ENCODE measurements at regions not wholly inside any gene's neighbourhood (a gene's known extent, or its start where the extent isn't known, plus 50 kb on each side); places are given as distances from the start of the nearest gene placed in this dataset.

GRCh38 chr9:23229890-23230317 is 596.1 kb downstream of the ELAVL2 start:
- Mint-ChIP-seq H3K36me3 (ENCODE audit: unreplicated experiment) (no peaks in the 10 kb centered on the region), H3K4me1 (ENCODE audit: unreplicated experiment) (no peaks in the 10 kb centered on the region), H3K27ac (ENCODE audit: unreplicated experiment) (no peak overlapping the region), H3K4me3 (ENCODE audit: unreplicated experiment) (no peak overlapping the region), H3K27me3 (ENCODE audit: unreplicated experiment) (no peaks in the 10 kb centered on the region), H3K9me3 (ENCODE audit: unreplicated experiment) (peaks cover 6% of the 10 kb centered on the region)
- TF ChIP-seq CTCF (IDR thresholded peaks at IDR 0.05): no peak
- no peak for DNase-seq (ENCODE audit: extremely low spot score, unreplicated experiment)

- Mint-ChIP-seq H3K27ac (ENCODE audit: unreplicated experiment) (no peak overlapping the region), H3K27me3 (ENCODE audit: unreplicated experiment) (no peaks in the 10 kb centered on the region), H3K4me1 (ENCODE audit: unreplicated experiment) (no peaks in the 10 kb centered on the region), H3K9me3 (ENCODE audit: unreplicated experiment) (no peaks in the 10 kb centered on the region), H3K4me3 (ENCODE audit: unreplicated experiment) (no peak overlapping the region), H3K36me3 (ENCODE audit: unreplicated experiment) (no peaks in the 10 kb centered on the region)
- no peak for DNase-seq (ENCODE audit: extremely low spot score, unreplicated experiment)
- TF ChIP-seq CTCF (IDR thresholded peaks at IDR 0.05): no peak
Observed at GRCh38 chr9:23232831-23233230, 593.2 kb downstream of the ELAVL2 start.

- H3K36me3 Mint-ChIP-seq (ENCODE audit: unreplicated experiment): no peaks in the 10 kb centered on the region
- H3K27ac Mint-ChIP-seq (ENCODE audit: unreplicated experiment): no peak overlapping the region
- H3K9me3 Mint-ChIP-seq (ENCODE audit: unreplicated experiment): no peaks in the 10 kb centered on the region
- DNase-seq (ENCODE audit: extremely low spot score, unreplicated experiment): no peak
- H3K4me1 Mint-ChIP-seq (ENCODE audit: unreplicated experiment): no peaks in the 10 kb centered on the region
- H3K27me3 Mint-ChIP-seq (ENCODE audit: unreplicated experiment): no peaks in the 10 kb centered on the region
- no peak overlapping the region for H3K4me3 Mint-ChIP-seq (ENCODE audit: unreplicated experiment)
- TF ChIP-seq CTCF (IDR thresholded peaks at IDR 0.05): no peak
Observed at GRCh38 chr9:23243523-23243922, 582.5 kb downstream of the ELAVL2 start.

GRCh38 chr9:23245067-23245466 is 581.0 kb downstream of the ELAVL2 start:
- no peaks in the 10 kb centered on the region for H3K9me3 Mint-ChIP-seq (ENCODE audit: unreplicated experiment)
- no peaks in the 10 kb centered on the region for H3K4me1 Mint-ChIP-seq (ENCODE audit: unreplicated experiment)
- no peaks in the 10 kb centered on the region for H3K36me3 Mint-ChIP-seq (ENCODE audit: unreplicated experiment)
- H3K4me3 Mint-ChIP-seq (ENCODE audit: unreplicated experiment): no peak overlapping the region
- no peak for TF ChIP-seq CTCF (IDR thresholded peaks at IDR 0.05)
- no peak for DNase-seq (ENCODE audit: extremely low spot score, unreplicated experiment)
- no peaks in the 10 kb centered on the region for H3K27me3 Mint-ChIP-seq (ENCODE audit: unreplicated experiment)
- H3K27ac Mint-ChIP-seq (ENCODE audit: unreplicated experiment): no peak overlapping the region

GRCh38 chr9:23254404-23255184 is 571.4 kb downstream of the ELAVL2 start:
- no peak overlapping the region for H3K4me3 Mint-ChIP-seq (ENCODE audit: unreplicated experiment)
- H3K9me3 Mint-ChIP-seq (ENCODE audit: unreplicated experiment): peaks cover 7% of the 10 kb centered on the region
- H3K27ac Mint-ChIP-seq (ENCODE audit: unreplicated experiment): no peak overlapping the region
- TF ChIP-seq CTCF (IDR thresholded peaks at IDR 0.05): no peak
- H3K27me3 Mint-ChIP-seq (ENCODE audit: unreplicated experiment): no peaks in the 10 kb centered on the region
- H3K36me3 Mint-ChIP-seq (ENCODE audit: unreplicated experiment): no peaks in the 10 kb centered on the region
- DNase-seq (ENCODE audit: extremely low spot score, unreplicated experiment): no peak
- H3K4me1 Mint-ChIP-seq (ENCODE audit: unreplicated experiment): no peaks in the 10 kb centered on the region

Measured in osteocyte (in vitro differentiated cells).